A673 (cell line): ENCODE measurements at regions not wholly inside any gene's neighbourhood (a gene's known extent, or its start where the extent isn't known, plus 50 kb on each side); places are given as distances from the start of the nearest gene placed in this dataset.
"Not testable (repeated sequence)": the region's sequence is repeated elsewhere in the genome, so short reads cannot be mapped to it uniquely, and the experiment has no call there.

Experiments
- BruUV-seq: library from RNA; stranded (reverse); fragments of 400-500 nt; replicated peaks from 2 replicates; lab custom pipeline; 2021; lab: Mats Ljungman, UMichigan
- CTCF ChIA-PET: fragments of 300-600 bp; sonication (Branson Sonifier 250); formaldehyde crosslinking; loops from one replicate; lab custom pipeline; 2022; ENCODE audit warnings: antibody characterized with exemption; lab: Charles Lee
- POLR2A ChIA-PET: fragments of 300-600 bp; sonication (Branson Sonifier 250); formaldehyde crosslinking; loops from one replicate; lab custom pipeline; 2022; ENCODE audit warnings: antibody characterized with exemption; ENCODE audit not compliant: low non-redundant PET; lab: Charles Lee
- DNase-seq: peaks from one replicate; pipeline ENCODE4 v3.0.0-alpha.2; 2015; ENCODE audit warnings: low spot score
- H3K27ac ChIP-seq: fragments of 200-600 bp; sonication (generic); 2 replicates; pipeline ENCODE4 v1.5.1; 2016; ENCODE audit warnings: mixed run types, low read depth, mild to moderate bottlenecking, mixed read lengths, antibody characterized with exemption, low read length; ENCODE audit not compliant: poor library complexity, severe bottlenecking
- H3K27me3 ChIP-seq: fragments of 200-600 bp; sonication (generic); replicated peaks from 2 replicates; pipeline ENCODE4 v1.6.1; 2017; ENCODE audit warnings: mixed run types, low read depth, mild to moderate bottlenecking, mixed read lengths, antibody characterized with exemption, low read length; ENCODE audit not compliant: insufficient read depth, poor library complexity
- H3K36me3 ChIP-seq: fragments of 200-600 bp; sonication (generic); 2 replicates; pipeline ENCODE4 v1.6.1; 2016; ENCODE audit warnings: mixed run types, mild to moderate bottlenecking, mixed read lengths, antibody characterized with exemption, low read length; ENCODE audit not compliant: insufficient read depth, poor library complexity, severe bottlenecking
- H3K4me1 ChIP-seq: fragments of 200-600 bp; sonication (generic); 2 replicates; pipeline ENCODE4 v1.6.1; 2017; ENCODE audit warnings: mixed run types, mild to moderate bottlenecking, mixed read lengths, antibody characterized with exemption, low read length; ENCODE audit not compliant: insufficient read depth, poor library complexity, severe bottlenecking
- H3K4me3 ChIP-seq: fragments of 200-600 bp; sonication (generic); 2 replicates; pipeline ENCODE4 v1.5.1; 2016; ENCODE audit warnings: low read depth, mixed run types, mild to moderate bottlenecking, mixed read lengths, low read length; ENCODE audit not compliant: poor library complexity, severe bottlenecking
- H3K9me3 ChIP-seq: fragments of 200-600 bp; sonication (generic); 2 replicates; pipeline ENCODE4 v1.6.1; 2016; ENCODE audit warnings: mixed run types, low read depth, mild to moderate bottlenecking, mixed read lengths, antibody characterized with exemption, low read length; ENCODE audit not compliant: poor library complexity, severe bottlenecking
- EZH2 ChIP-seq: fragments of 200-600 bp; sonication (generic); IDR thresholded peaks from 2 replicates; pipeline ENCODE4 v1.6.1; 2017; ENCODE audit warnings: borderline replicate concordance, low read depth, mild to moderate bottlenecking, mixed read lengths, antibody characterized with exemption, low read length; ENCODE audit not compliant: poor library complexity, severe bottlenecking
- intact Hi-C: fragments of 100-400 bp; cut with micrococcal nuclease; formaldehyde crosslinking; loops from one replicate; pipeline ENCODE4 v1.10.0; 2022; ENCODE audit not compliant: unreplicated experiment
- TF ChIP-seq, protein P1 (sequence below): fragments of 300-800, 200-600 bp; sonication (generic); conservative IDR thresholded peaks from 2 replicates; pipeline ENCODE4 v1.5.1; 2017; ENCODE audit warnings: low read depth, mild to moderate bottlenecking, antibody characterized with exemption, low read length, moderate library complexity, mixed read lengths

DNA sequence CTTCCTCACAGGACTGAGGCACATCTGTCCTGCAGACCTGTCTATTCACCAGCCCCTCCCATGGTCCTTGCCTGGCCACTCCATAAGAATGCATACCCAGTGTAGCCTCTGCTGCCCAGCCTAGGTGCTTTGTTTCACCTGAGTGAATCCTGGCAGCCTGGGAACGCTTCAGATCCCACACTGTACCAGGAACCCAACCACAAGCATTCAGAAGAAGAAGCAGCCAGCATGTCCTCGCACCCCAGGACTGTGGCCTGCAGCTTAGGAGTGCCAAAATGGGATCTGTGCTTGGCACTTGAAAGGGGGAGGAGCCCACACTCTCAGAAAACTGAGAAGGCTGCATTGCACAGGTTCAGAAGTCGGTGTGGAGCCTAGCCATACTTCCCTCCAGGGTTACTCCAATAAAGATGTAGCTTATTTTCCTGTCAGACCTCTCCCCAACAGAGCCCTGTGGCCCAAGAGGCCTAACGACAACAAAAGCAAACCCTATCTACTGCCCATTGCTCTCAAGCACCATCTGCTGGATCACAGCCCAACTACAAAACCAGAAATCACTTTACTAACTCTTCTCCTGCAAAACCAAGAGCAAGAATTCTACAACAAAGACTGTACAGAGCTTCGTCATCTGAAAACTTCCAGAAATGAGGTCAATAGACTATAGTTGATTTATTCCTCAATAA is 923.1 kb upstream of the NEGR1 start:
- intact Hi-C loops = loop anchor here (10.0 kb wide), 1 partner anchor 221 kb away; no protein-coding TSS in a partner anchor
- no TSS peak for BruUV-seq
- H3K4me3 ChIP-seq = no peak overlapping the region
- H3K27me3 ChIP-seq = no peaks in the 10 kb centered on the region
- peak; percentile 40 for DNase-seq
- ChIA-PET POLR2A (no interaction called here), CTCF (no interaction called here)
- H3K4me1 ChIP-seq = no peaks in the 10 kb centered on the region
- H3K9me3 ChIP-seq = peaks cover 4% of the 10 kb centered on the region
- TF ChIP-seq, protein P1, sequence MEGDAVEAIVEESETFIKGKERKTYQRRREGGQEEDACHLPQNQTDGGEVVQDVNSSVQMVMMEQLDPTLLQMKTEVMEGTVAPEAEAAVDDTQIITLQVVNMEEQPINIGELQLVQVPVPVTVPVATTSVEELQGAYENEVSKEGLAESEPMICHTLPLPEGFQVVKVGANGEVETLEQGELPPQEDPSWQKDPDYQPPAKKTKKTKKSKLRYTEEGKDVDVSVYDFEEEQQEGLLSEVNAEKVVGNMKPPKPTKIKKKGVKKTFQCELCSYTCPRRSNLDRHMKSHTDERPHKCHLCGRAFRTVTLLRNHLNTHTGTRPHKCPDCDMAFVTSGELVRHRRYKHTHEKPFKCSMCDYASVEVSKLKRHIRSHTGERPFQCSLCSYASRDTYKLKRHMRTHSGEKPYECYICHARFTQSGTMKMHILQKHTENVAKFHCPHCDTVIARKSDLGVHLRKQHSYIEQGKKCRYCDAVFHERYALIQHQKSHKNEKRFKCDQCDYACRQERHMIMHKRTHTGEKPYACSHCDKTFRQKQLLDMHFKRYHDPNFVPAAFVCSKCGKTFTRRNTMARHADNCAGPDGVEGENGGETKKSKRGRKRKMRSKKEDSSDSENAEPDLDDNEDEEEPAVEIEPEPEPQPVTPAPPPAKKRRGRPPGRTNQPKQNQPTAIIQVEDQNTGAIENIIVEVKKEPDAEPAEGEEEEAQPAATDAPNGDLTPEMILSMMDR = peak; percentile 55
- TF ChIP-seq EZH2 = no peak
- H3K36me3 ChIP-seq = no peaks in the 10 kb centered on the region
- no peak overlapping the region for H3K27ac ChIP-seq

DNA sequence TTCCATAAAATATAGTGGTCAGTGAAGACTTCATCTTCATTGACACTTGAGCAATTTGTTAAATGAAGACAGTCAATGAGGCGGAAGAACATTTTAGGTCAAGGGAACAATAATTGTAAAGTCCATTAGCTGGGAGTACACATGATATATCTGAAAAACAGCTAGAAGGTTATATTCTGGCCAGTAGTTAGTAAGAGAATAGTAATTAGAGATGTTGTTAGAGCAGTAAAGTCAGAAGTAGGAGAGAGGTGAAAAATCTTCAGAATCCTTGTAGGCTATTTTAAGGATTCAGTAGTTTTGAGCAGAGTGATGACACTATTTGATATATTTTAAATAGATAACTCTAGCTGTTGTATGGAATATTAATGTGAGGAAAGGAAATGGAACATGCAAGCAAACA is 915.6 kb upstream of the NEGR1 start:
- H3K4me1 ChIP-seq = no peaks in the 10 kb centered on the region
- TF ChIP-seq EZH2 = no peak
- TF ChIP-seq, protein P1 = no peak
- H3K36me3 ChIP-seq = no peaks in the 10 kb centered on the region
- no peak overlapping the region for H3K4me3 ChIP-seq
- no peak for DNase-seq
- ChIA-PET CTCF (no interaction called here), POLR2A (no interaction called here)
- H3K27ac ChIP-seq = no peak overlapping the region
- intact Hi-C loops = no loop called here
- H3K9me3 ChIP-seq = no peaks in the 10 kb centered on the region
- BruUV-seq = no TSS peak
- no peaks in the 10 kb centered on the region for H3K27me3 ChIP-seq

DNA sequence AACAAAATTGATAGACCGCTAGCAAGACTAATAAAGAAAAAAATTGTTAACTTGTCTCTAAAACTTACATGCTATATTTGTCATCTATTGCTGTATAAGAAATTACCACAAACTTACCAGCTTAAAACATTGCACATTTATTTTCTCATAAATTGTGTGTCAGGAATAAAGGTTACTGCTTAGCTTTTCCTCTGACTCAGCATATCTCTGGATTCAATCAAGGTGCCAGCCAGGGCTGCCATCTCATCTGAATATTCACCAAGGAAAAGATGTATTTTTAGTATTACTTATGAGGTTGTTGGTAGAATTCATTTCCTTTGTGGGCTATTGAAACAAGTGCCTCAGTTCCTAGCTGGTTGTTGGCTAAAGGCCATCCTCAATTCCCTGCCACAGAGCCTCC is 912.6 kb upstream of the NEGR1 start:
- no peaks in the 10 kb centered on the region for H3K4me1 ChIP-seq
- TF ChIP-seq EZH2 = no peak
- TF ChIP-seq, protein P1 = no peak
- BruUV-seq = no TSS peak
- CTCF ChIA-PET = no interaction called here
- H3K27me3 ChIP-seq = no peaks in the 10 kb centered on the region
- no peaks in the 10 kb centered on the region for H3K9me3 ChIP-seq
- DNase-seq = no peak
- no peak overlapping the region for H3K4me3 ChIP-seq
- intact Hi-C loops = no loop called here
- H3K36me3 ChIP-seq = no peaks in the 10 kb centered on the region
- H3K27ac ChIP-seq = no peak overlapping the region
- POLR2A ChIA-PET = no interaction called here

DNA sequence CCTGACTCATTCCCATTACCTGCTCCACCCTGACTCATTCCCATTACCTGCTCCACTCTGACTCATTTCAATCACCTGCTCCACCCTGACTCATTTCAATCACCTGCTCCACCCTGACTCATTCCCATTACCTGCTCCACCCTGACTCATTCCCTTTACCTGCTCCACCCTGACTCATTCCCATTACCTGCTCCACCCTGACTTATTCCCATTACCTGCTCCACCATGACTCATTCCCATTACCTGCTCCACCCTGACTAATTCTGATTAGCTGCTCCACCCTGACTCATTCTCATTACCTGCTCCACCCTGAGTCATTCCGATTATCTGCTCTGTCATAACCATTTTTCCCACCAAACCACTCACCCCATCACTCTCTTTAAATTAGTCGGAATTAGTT is 901.2 kb upstream of the NEGR1 start:
- POLR2A ChIA-PET, BruUV-seq, CTCF ChIA-PET: not testable (repeated sequence)

More for the DNA sequence above, 901.2 kb upstream of the NEGR1 start:
- H3K27me3 ChIP-seq, H3K9me3 ChIP-seq, H3K36me3 ChIP-seq, intact Hi-C loops, H3K27ac ChIP-seq, H3K4me3 ChIP-seq, H3K4me1 ChIP-seq, DNase-seq: not testable (repeated sequence)
